HG03354 (cell line): ENCODE measurements at regions not wholly inside any gene's neighbourhood (a gene's known extent, or its start where the extent isn't known, plus 50 kb on each side); places are given as distances from the start of the nearest gene placed in this dataset.
A peak's percentile ranks its signal among the peaks of the same experiment; 100 is the strongest.

Source experiments
- ATAC-seq: cut with Tn5 transposase; IDR thresholded peaks from one replicate; pipeline ENCODE4 v1.9.1; 2021; ENCODE audit warnings: mild to moderate bottlenecking; ENCODE audit not compliant: unreplicated experiment, poor library complexity, severe bottlenecking

DNA sequence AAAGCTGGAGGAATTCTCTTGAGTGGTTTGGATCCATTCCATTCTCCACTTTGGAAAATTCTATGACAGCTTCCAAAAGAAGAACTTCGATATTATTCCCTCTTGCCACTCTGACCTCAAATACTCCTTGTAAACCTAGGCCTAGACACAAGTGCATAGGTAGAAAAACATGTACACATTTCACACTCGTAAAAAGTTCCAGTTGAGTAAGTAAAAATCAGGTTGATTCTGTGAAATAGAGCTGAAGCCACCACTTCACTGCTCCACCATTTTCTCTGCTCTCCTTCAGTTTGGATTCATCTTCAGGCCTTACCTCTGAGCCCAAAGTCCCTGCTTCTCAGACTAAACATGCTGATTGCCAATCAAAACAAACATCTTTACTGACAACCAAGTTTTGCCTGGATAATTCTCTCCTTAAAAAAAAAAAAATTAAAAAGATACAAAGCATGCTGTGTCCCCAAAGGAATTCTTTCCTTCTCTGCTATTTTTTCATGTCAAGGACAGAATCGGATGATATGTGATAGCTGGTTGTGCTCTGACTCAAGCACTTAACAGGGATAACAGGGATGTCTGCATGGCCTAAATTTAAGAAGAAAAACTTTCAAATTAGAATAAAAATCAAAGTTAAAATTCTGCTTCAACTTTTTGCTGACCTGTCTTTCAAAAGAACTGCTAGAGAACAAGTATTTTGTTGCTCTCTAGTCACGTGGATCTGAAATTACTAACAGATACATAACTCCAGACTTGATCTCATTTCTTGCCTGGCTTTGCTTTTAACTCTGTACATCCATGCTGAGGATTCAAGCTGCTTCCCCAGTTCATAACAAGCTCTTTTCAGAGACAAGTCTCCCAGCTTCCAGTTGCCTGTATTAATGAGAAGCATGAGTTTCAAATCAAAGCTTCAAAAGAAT is 420.9 kb upstream of the INTU start:
- ATAC-seq, result no peak

GRCh38 chr4:127212701-127213100 is 420.1 kb upstream of the INTU start:
- ATAC-seq, result no peak

- no peak for ATAC-seq
Measured at GRCh38 chr4:127214016-127214415, 418.7 kb upstream of the INTU start.

- no peak for ATAC-seq
Measured at GRCh38 chr4:127214931-127215330, 417.8 kb upstream of the INTU start.

- no peak for ATAC-seq
Measured at GRCh38 chr4:127217586-127218229, 415.0 kb upstream of the INTU start.

GRCh38 chr4:127219232-127219631 is 413.5 kb upstream of the INTU start:
- no peak for ATAC-seq

- no peak for ATAC-seq
Measured at GRCh38 chr4:127224556-127224955, 408.2 kb upstream of the INTU start.

DNA sequence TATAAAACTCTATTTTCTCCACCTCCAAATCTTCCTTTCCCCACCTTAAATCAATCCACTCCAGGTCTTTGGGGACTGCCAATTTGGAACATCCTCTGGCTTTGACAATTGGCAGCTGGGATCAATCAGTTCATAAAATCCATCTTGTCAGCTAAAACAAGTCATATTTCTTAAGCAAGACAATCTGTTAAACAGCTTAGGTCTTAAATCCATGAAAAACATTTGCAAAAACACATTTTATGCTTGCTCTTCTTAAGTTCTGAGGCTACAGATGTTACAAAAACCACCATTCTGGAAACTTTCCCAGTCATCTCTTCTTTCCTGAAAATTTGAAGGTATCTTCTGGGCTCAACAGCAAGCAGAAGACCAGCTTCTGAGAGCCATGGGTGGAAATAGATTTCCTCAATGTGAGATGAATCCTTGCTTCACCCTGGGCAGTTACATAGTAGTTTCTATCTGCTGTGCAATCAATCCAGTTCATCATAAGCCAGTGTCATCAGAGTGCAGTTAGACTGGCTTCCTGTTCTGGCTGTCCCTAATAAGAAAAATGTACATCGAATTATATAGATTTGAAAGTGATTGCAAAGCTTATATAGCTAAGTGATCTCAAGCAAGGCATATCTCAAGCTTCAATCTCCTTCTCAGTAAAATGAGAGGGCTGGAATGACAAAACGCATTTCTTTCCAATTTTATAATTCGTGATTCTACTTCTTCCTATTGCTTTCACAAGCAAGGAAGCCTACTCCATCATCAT is 402.7 kb upstream of the INTU start:
- no peak for ATAC-seq

DNA sequence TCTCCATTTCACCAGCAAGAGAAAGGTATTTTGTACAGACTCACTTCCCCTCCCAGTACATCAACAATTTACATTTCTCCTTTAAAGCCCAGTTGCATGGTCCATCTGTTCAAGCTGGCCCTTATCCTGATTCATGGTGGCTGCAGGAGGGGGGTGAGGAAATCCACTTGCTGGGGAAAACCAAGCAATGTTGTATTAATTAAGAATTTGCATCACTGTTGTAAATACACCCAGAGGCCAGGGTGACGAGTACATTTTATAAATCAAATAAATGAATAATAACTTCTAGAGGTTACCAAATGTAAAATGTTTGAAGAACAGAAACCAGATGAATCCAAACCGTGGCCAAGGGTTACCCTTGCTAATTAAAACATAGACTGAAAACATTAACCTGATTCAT is 395.9 kb upstream of the INTU start:
- no peak for ATAC-seq

- ATAC-seq, result no peak
Measured at GRCh38 chr4:127237581-127237980, 395.2 kb upstream of the INTU start.

GRCh38 chr4:127238956-127239475 is 393.7 kb upstream of the INTU start:
- ATAC-seq, result no peak

DNA sequence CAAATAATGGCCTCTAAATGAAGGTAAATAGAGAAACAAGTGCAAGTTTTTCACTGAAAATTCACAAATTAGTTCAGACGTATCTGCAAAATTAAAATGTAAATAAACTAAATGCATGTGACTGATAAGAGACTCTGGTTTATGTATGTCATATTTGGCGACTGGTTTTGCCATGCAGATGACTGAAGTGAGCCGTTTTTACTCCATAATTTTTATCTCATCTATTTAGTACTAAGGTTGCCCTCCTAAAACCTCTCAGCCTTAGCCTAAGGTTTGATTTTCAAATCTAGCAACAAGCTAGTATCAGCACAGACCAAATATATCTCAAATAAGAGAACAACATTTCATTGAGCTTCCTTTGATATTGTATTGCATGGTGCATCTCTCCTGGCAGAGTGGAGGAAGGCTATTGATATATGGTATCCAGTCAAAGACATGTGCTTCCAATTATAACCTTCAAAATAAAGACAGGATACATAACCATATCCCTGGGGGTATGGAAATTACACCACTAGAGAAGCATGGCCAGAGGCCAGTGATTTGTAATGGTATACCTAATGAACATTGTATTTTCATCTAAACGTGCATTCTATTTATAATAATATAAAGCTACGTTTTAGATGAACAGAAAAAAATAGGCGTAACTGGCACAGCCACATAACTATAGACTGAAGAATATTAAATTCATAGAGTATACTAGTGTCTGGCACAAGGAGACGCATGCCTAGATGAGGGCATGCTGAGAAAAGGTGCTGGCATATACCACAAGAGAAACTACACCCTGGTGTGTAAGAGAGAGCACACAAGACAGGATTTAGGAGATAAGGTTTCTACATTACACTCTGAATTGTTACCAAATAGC is 392.6 kb upstream of the INTU start:
- no peak for ATAC-seq

DNA sequence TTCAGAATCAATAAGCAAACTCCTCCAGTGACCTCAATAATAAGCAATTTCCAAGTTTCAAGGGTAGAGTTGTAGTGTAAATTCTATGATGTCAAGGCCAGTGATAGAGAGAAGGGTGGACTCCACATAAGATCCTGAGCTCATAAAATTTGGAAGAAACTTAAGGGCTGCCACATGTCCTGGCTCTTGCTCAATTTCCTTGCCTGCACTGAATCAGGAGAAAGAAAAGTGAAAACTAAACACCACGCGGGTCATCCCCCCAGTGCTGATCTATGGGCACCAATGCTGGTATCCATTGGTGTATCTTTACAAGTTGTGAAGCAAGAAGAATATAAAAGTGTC is 392.0 kb upstream of the INTU start:
- ATAC-seq, result no peak

GRCh38 chr4:127244515-127244914 is 388.2 kb upstream of the INTU start:
- no peak for ATAC-seq

GRCh38 chr4:127246963-127247952 is 385.5 kb upstream of the INTU start:
- ATAC-seq, result no peak

DNA sequence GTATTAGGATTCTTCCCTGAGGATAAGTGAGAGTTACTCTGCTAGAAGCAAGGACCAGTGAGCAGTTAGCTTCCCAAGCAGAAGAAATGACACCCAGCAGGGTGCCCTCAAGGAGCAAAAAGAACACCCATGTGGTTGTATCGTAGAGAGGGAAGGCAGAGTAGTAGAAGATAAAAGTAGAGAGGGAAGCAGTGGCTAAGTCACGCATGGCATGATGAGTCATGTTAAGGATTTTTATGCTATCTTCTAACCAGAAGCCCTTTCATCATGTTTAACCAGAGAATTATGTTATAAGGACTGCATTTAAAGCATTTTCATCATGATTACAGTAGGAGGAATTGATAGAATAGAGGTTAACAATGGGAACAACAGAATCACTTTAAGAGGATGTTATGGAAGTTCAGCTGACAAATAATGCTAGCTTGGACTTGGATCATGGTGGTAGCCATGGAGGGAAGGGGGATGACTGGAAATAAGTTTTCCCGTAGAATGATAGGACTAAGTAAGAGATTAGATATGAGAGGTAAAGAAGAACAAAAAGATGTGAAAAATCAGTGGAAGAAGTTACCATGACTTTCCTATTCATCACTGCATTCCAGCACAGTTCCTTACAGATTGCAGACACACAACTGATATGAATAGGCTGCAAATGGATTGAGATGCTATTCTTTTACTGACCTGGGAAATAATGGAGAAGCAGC is 383.5 kb upstream of the INTU start:
- ATAC-seq, result no peak

- no peak for ATAC-seq
Measured at GRCh38 chr4:127249767-127250108, 383.0 kb upstream of the INTU start.

DNA sequence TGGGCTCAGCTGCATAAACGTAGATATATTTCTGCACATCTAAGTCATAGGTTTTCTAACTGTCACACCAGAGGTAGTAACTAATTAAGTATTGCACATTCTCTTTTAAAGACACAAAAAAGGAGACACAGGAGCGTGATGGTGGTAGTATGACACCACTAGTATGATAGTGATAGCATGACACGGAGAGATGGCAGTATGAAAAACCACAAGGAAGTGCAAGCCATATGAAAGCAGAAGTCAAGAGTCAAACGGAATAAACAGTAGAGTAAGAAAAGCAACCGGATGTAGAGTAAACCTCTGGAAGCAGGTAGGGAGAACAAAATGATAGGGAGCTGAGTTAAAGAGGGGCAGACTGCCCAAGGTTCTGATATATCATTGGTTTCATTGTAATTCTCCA is 382.2 kb upstream of the INTU start:
- peak; percentile 51 for ATAC-seq
